RWPE1 (cell line): ENCODE measurements at regions not wholly inside any gene's neighbourhood (a gene's known extent, or its start where the extent isn't known, plus 50 kb on each side); places are given as distances from the start of the nearest gene placed in this dataset.

Experiments
- CTCF ChIA-PET: fragments of 350-600 bp; sonication (Branson Sonifier 250); formaldehyde crosslinking; extraction: SDS; loops from one replicate; lab custom pipeline; 2021; lab: Yijun Ruan, JAX
- POLR2A ChIA-PET: fragments of 400-600 bp; formaldehyde crosslinking; extraction: SDS; loops from one replicate; lab custom pipeline; 2020; ENCODE audit warnings: antibody characterized with exemption; ENCODE audit not compliant: low non-redundant PET; lab: Yijun Ruan, JAX
- DNase-seq: peaks from one replicate; pipeline ENCODE4 v3.0.0; 2012; ENCODE audit warnings: low spot score
- H3K27ac ChIP-seq: fragments of 450-650 bp; 2 replicates; pipeline ENCODE4 v1.5.1; 2017
- CTCF ChIP-seq: fragments of 450-650 bp; conservative IDR thresholded peaks from 2 replicates; pipeline ENCODE4 v1.5.1; 2017; ENCODE audit warnings: low read depth, mild to moderate bottlenecking

DNA sequence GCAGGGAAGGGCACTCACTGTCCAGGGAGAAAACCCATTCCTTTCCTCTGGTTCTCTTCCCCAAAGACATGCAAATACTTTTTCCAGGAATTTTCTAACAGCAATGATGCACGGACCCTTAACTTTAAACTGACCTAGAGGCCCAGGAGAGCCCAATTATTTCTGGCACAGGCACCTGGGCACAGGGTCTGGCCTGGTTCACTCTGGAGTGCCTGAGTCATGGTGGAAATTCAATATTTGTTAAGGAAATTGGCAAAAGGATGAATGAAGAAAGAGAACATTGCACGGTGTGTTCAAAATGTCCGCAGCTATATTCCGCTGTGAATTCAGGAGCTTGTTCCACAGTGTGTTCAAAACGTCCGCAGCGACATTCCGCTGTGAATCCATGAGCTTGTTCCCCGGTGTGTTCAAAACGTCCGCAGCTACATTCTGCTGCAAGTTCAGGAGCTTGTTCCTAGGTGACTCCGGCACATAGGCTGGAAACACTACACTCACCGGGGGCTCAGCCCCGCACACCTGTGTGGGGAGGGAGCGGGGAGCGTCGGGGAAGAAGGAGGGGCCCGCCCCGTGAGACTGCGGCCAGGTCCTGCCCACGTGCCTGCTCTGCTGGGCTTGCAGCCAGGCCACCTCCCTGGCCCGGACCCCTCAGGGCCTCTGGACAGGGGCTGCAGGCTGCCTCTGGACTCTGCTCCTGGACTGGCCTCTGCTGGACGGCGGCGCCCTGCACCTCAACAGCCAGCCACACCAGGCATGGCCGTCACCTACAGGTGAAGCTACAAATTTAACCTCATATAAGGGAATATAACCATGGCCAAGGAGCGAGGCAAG is 72.0 kb upstream of the FAM20C start:
- POLR2A ChIA-PET: no interaction called here
- no peak for TF ChIP-seq CTCF
- CTCF ChIA-PET: no interaction called here
- no peak for DNase-seq
- no peak overlapping the region for H3K27ac ChIP-seq

DNA sequence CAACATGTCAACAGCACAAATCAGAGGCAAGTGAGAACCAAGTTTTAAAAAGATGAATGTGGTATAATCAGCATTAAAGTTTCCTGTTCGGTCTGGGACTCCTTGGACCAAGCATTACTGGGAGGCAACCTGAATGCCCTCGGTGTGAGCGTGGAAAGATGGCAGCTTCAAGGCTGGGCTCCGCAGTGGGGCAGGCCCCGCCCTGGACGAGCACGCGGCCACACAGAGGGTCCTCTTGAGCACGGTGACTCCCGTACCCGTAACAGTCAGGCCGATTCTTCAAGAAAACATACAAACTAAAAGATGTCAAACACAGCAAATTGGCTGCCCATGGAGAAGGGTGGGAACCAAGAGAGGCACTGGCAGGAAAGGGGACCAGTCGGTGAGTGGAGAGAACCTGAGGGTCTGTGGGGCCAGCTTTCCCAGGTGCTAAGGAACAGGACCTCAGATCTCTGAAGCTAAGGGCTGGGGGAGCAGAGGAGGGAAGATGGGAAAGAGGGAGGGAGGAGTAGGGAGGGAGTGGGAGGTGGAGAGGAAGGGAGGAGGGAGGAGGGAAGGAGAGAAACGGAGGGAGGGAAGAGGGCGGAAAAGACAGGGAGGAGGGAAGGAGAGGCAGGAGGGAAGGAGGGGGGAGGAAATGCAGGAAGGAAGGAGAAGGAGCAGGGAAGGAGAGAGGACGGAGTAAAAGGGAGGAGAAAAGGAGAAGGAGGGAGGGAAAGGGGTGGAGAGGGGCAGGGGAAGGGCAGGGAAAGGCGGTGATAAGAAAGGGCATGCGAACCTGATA is 71.2 kb upstream of the FAM20C start:
- no peak for TF ChIP-seq CTCF
- ChIA-PET POLR2A (no interaction called here), CTCF (no interaction called here)
- H3K27ac ChIP-seq: no peak overlapping the region
- no peak for DNase-seq

DNA sequence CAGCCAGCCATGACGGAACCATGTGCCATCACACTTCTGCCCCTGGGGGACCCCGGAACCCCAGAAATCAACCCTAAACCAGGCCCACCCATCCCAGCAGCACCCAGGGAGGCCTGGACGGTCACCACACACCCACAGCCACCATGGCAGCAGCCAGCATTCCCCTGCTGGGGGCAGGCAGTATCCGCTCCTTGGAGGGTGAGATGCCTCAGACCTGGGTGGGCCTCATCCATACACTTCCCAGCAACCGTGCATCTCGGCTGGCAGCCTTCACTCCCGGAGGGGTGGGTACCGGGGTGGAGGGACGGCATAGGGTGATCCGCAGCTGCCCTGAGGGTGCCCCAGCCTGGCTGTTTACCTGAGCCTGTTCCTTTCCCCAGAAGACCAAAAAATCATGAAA is 69.1 kb upstream of the FAM20C start:
- H3K27ac ChIP-seq: no peak overlapping the region
- no peak for DNase-seq
- POLR2A ChIA-PET: no interaction called here
- CTCF ChIA-PET: no interaction called here
- no peak for TF ChIP-seq CTCF

- ChIA-PET CTCF (interaction anchor here (0.7 to 0.8 kb wide), 4 partner anchors 9 to 189 kb away, joined by 3 to 4 read pairs (median 3); no protein-coding TSS in a partner anchor), POLR2A (no interaction called here)
- TF ChIP-seq CTCF: no peak
- H3K27ac ChIP-seq: no peak overlapping the region
- no peak for DNase-seq
Measured at GRCh38 chr7:124130-124949, 68.0 kb upstream of the FAM20C start.

GRCh38 chr7:125061-125475 is 67.3 kb upstream of the FAM20C start:
- no peak for DNase-seq
- no peak for TF ChIP-seq CTCF
- POLR2A ChIA-PET: no interaction called here
- H3K27ac ChIP-seq: no peak overlapping the region
- CTCF ChIA-PET: interaction anchor here (0.8 kb wide), 1 partner anchor 8 kb away, joined by 3 read pairs; no protein-coding TSS in a partner anchor

GRCh38 chr7:125661-126060 is 66.7 kb upstream of the FAM20C start:
- ChIA-PET POLR2A (no interaction called here), CTCF (interaction anchor here (0.7 kb wide), 1 partner anchor 11 kb away, joined by 3 read pairs; no protein-coding TSS in a partner anchor)
- no peak for DNase-seq
- no peak for TF ChIP-seq CTCF
- H3K27ac ChIP-seq: no peak overlapping the region
